Type B pancreatic cell (in vitro differentiated cells): ENCODE measurements at regions not wholly inside any gene's neighbourhood (a gene's known extent, or its start where the extent isn't known, plus 50 kb on each side); places are given as distances from the start of the nearest gene placed in this dataset.

Experiments
- DNase-seq: peaks from one replicate; pipeline ENCODE4 v3.0.0; 2021; ENCODE audit warnings: mixed read lengths; ENCODE audit not compliant: unreplicated experiment; ENCODE audit errors: extremely low spot score
- H3K27ac Mint-ChIP-seq: 2 replicates; pipeline ENCODE4 v1.8.0; 2021; ENCODE audit warnings: mild to moderate bottlenecking, mixed read lengths
- H3K27me3 Mint-ChIP-seq: 2 replicates; pipeline ENCODE4 v1.8.0; 2021; ENCODE audit warnings: mixed read lengths
- H3K36me3 Mint-ChIP-seq: 2 replicates; pipeline ENCODE4 v1.8.0; 2021; ENCODE audit warnings: mixed read lengths
- H3K4me1 Mint-ChIP-seq: one replicate; pipeline ENCODE4 v1.8.0; 2021; ENCODE audit warnings: mixed read lengths; ENCODE audit not compliant: unreplicated experiment
- H3K4me3 Mint-ChIP-seq: 2 replicates; pipeline ENCODE4 v1.8.0; 2021; ENCODE audit warnings: mild to moderate bottlenecking, mixed read lengths
- H3K9me3 Mint-ChIP-seq: 2 replicates; pipeline ENCODE4 v1.8.0; 2021; ENCODE audit warnings: mixed read lengths
- CTCF ChIP-seq: fragments of 200-600 bp; sonication (generic); conservative IDR thresholded peaks from 2 replicates; pipeline ENCODE4 v1.5.0; 2021; ENCODE audit warnings: antibody characterized with exemption, mild to moderate bottlenecking

GRCh38 chr10:83953589-83953988, 185.7 kb upstream of the GHITM start:
- Mint-ChIP-seq H3K9me3 (no peaks in the 10 kb centered on the region), H3K4me1 (peaks cover 10% of the 10 kb centered on the region), H3K4me3 (no peak overlapping the region), H3K27me3 (peaks cover 5% of the 10 kb centered on the region), H3K36me3 (no peaks in the 10 kb centered on the region), H3K27ac (no peak overlapping the region)
- no peak for TF ChIP-seq CTCF
- DNase-seq: no peak

GRCh38 chr10:83954193-83954799, 185.0 kb upstream of the GHITM start:
- H3K36me3 Mint-ChIP-seq: no peaks in the 10 kb centered on the region
- peaks cover 10% of the 10 kb centered on the region for H3K4me1 Mint-ChIP-seq
- peaks cover 5% of the 10 kb centered on the region for H3K27me3 Mint-ChIP-seq
- DNase-seq: no peak
- no peak overlapping the region for H3K4me3 Mint-ChIP-seq
- H3K27ac Mint-ChIP-seq: no peak overlapping the region
- H3K9me3 Mint-ChIP-seq: no peaks in the 10 kb centered on the region
- TF ChIP-seq CTCF: no peak

GRCh38 chr10:83955406-83955805, 183.9 kb upstream of the GHITM start:
- no peaks in the 10 kb centered on the region for H3K36me3 Mint-ChIP-seq
- no peaks in the 10 kb centered on the region for H3K9me3 Mint-ChIP-seq
- no peak for TF ChIP-seq CTCF
- H3K4me3 Mint-ChIP-seq: no peak overlapping the region
- no peak overlapping the region for H3K27ac Mint-ChIP-seq
- peaks cover 5% of the 10 kb centered on the region for H3K27me3 Mint-ChIP-seq
- DNase-seq: no peak
- H3K4me1 Mint-ChIP-seq: peaks cover 10% of the 10 kb centered on the region

GRCh38 chr10:83957168-83957947, 182.0 kb upstream of the GHITM start:
- peaks cover 5% of the 10 kb centered on the region for H3K27me3 Mint-ChIP-seq
- no peaks in the 10 kb centered on the region for H3K36me3 Mint-ChIP-seq
- DNase-seq: no peak
- H3K4me3 Mint-ChIP-seq: no peak overlapping the region
- H3K27ac Mint-ChIP-seq: no peak overlapping the region
- no peaks in the 10 kb centered on the region for H3K9me3 Mint-ChIP-seq
- H3K4me1 Mint-ChIP-seq: peaks cover 10% of the 10 kb centered on the region
- no peak for TF ChIP-seq CTCF

GRCh38 chr10:83959328-83959727, 180.0 kb upstream of the GHITM start:
- H3K4me1 Mint-ChIP-seq: no peaks in the 10 kb centered on the region
- no peaks in the 10 kb centered on the region for H3K9me3 Mint-ChIP-seq
- H3K36me3 Mint-ChIP-seq: no peaks in the 10 kb centered on the region
- no peak overlapping the region for H3K27ac Mint-ChIP-seq
- no peaks in the 10 kb centered on the region for H3K27me3 Mint-ChIP-seq
- DNase-seq: no peak
- no peak for TF ChIP-seq CTCF
- no peak overlapping the region for H3K4me3 Mint-ChIP-seq
